OCI-LY1 (cell line): ENCODE measurements at regions not wholly inside any gene's neighbourhood (a gene's known extent, or its start where the extent isn't known, plus 50 kb on each side); places are given as distances from the start of the nearest gene placed in this dataset.

Experiments used
- EZH2 ChIP-seq: fragments of 200-600 bp; sonication (generic), shearing (Covaris generic); IDR thresholded peaks from 2 replicates; pipeline ENCODE4 v1.8.0; 2017; ENCODE audit warnings: borderline replicate concordance, mixed run types, mild to moderate bottlenecking, antibody characterized with exemption, low read length, moderate library complexity, mixed read lengths
- TF ChIP-seq, protein P1 (sequence below): fragments of 200-600 bp; sonication (generic), shearing (Covaris generic); IDR thresholded peaks from 2 replicates; pipeline ENCODE4 v1.5.1; 2017; ENCODE audit warnings: mild to moderate bottlenecking, antibody characterized with exemption, low read length, moderate library complexity, mixed read lengths

DNA sequence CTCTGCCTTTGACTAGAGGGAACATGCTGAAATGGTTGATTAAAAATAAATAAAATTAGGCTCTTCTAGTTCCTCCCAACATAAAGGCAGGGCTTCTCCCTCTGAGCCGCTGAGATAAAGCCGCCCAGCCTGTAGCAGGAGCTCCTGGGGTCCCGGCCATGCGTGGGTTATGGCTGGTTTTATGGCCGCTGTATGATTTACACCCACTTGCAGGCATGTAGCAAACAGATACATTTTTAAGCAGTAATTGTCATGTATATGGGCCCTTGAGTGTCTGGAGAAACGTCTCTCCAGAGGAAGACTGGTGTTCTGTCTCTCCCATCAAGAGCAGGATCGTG, 201.0 kb upstream of the TNRC6C start:
- TF ChIP-seq, protein P1, sequence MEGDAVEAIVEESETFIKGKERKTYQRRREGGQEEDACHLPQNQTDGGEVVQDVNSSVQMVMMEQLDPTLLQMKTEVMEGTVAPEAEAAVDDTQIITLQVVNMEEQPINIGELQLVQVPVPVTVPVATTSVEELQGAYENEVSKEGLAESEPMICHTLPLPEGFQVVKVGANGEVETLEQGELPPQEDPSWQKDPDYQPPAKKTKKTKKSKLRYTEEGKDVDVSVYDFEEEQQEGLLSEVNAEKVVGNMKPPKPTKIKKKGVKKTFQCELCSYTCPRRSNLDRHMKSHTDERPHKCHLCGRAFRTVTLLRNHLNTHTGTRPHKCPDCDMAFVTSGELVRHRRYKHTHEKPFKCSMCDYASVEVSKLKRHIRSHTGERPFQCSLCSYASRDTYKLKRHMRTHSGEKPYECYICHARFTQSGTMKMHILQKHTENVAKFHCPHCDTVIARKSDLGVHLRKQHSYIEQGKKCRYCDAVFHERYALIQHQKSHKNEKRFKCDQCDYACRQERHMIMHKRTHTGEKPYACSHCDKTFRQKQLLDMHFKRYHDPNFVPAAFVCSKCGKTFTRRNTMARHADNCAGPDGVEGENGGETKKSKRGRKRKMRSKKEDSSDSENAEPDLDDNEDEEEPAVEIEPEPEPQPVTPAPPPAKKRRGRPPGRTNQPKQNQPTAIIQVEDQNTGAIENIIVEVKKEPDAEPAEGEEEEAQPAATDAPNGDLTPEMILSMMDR, result no peak
- TF ChIP-seq EZH2, result no peak
